Omental fat pad (tissue), 3 donors: ENCODE measurements at regions not wholly inside any gene's neighbourhood (a gene's known extent, or its start where the extent isn't known, plus 50 kb on each side); places are given as distances from the start of the nearest gene placed in this dataset.

ENCODE experiments used
- ATAC-seq: fragments of 150-250 bp; one replicate; pipeline ENCODE4 v1.9.1; 2016; ENCODE audit warnings: mild to moderate bottlenecking, moderate library complexity; ENCODE audit not compliant: low FRiP score
- DNase-seq: peaks from one replicate; pipeline ENCODE4 v3.0.0-alpha.2; 2019; ENCODE audit warnings: low spot score
- CTCF ChIP-seq, 3 donors: fragments of 450-650 bp; IDR thresholded peaks; one replicate each; pipeline ENCODE4 v1.5.1; 2016 to 2017; ENCODE audit warnings: antibody characterized with exemption in 3 of 3, mild to moderate bottlenecking in 3 of 3, moderate library complexity in 2 of 3

- ATAC-seq (no peak), DNase-seq (no peak)
- TF ChIP-seq CTCF (IDR thresholded peaks at IDR 0.05): no peak
Measured at GRCh38 chr12:85527192-85527591, 247.2 kb downstream of the ALX1 start.

- ATAC-seq (no peak), DNase-seq (no peak)
- TF ChIP-seq CTCF (IDR thresholded peaks at IDR 0.05): no peak
Measured at GRCh38 chr12:85529896-85530295, 249.9 kb downstream of the ALX1 start.

- no peak for DNase-seq
- no peak for TF ChIP-seq CTCF (IDR thresholded peaks at IDR 0.05)
- ATAC-seq: no peak
Measured at GRCh38 chr12:85530456-85530855, 250.4 kb downstream of the ALX1 start.

GRCh38 chr12:85531341-85531740 lies 251.3 kb downstream of the ALX1 start:
- ATAC-seq (no peak), DNase-seq (no peak)
- no peak for TF ChIP-seq CTCF (IDR thresholded peaks at IDR 0.05)

- no peak for TF ChIP-seq CTCF (IDR thresholded peaks at IDR 0.05)
- no peak for DNase-seq
- ATAC-seq: no peak
Measured at GRCh38 chr12:85549640-85550039, 269.6 kb downstream of the ALX1 start.

GRCh38 chr12:85550924-85551323 lies 270.9 kb downstream of the ALX1 start:
- ATAC-seq (no peak), DNase-seq (no peak)
- no peak for TF ChIP-seq CTCF (IDR thresholded peaks at IDR 0.05)

- ATAC-seq (no peak), DNase-seq (no peak)
- no peak for TF ChIP-seq CTCF (IDR thresholded peaks at IDR 0.05)
Measured at GRCh38 chr12:85552461-85552860, 272.4 kb downstream of the ALX1 start.
